Lower lobe of right lung (tissue), 2 donors: ENCODE measurements at regions not wholly inside any gene's neighbourhood (a gene's known extent, or its start where the extent isn't known, plus 50 kb on each side); places are given as distances from the start of the nearest gene placed in this dataset.

Experiments
- ATAC-seq, 2 donors: fragments of 200-7000 bp; cut with Tn5 transposase; one replicate each; pipeline ENCODE4 v1.9.1; 2020 to 2022; ENCODE audit warnings: mild to moderate bottlenecking in 2 of 2, moderate library complexity in 2 of 2
- DNase-seq: peaks from one replicate; pipeline ENCODE4 v3.0.0-alpha.2; 2020
- H3K27ac ChIP-seq: fragments of 200-600 bp; one replicate; pipeline ENCODE4 v1.8.0; 2022
- H3K27me3 ChIP-seq: fragments of 200-600 bp; one replicate; pipeline ENCODE4 v1.8.0; 2022; ENCODE audit warnings: low read depth
- H3K36me3 ChIP-seq: fragments of 200-600 bp; one replicate; pipeline ENCODE4 v1.8.0; 2022; ENCODE audit warnings: mild to moderate bottlenecking
- H3K4me1 ChIP-seq: fragments of 200-600 bp; one replicate; pipeline ENCODE4 v1.8.0; 2022
- H3K4me3 ChIP-seq: fragments of 200-600 bp; one replicate; pipeline ENCODE4 v1.8.0; 2022; ENCODE audit warnings: mild to moderate bottlenecking
- H3K9me3 ChIP-seq: fragments of 200-600 bp; one replicate; pipeline ENCODE4 v1.8.0; 2022
- CTCF ChIP-seq: fragments of 200-600 bp; IDR thresholded peaks from one replicate; pipeline ENCODE4 v1.8.0; 2022; ENCODE audit warnings: antibody characterized with exemption, mild to moderate bottlenecking
- intact Hi-C: fragments of 100-400 bp; cut with DNase I; formaldehyde crosslinking; loops from one replicate; pipeline ENCODE4 v1.11.0; 2022
- donor health status: DM: no; HTN: yes; CAD: no; lungs with severe emphysema.

GRCh38 chr1:239678181-239678580, 291.8 kb downstream of the CHRM3 start:
- Histone ChIP-seq H3K4me1 (no peaks in the 10 kb centered on the region), H3K9me3 (no peaks in the 10 kb centered on the region), H3K27ac (no peak overlapping the region), H3K4me3 (no peak overlapping the region), H3K36me3 (no peaks in the 10 kb centered on the region), H3K27me3 (no peaks in the 10 kb centered on the region)
- intact Hi-C loops: no loop called here
- TF ChIP-seq CTCF: no peak
- DNase-seq (no peak), ATAC-seq (no peak)

GRCh38 chr1:239682046-239682445, 295.7 kb downstream of the CHRM3 start:
- H3K27me3 ChIP-seq: no peaks in the 10 kb centered on the region
- H3K36me3 ChIP-seq: no peaks in the 10 kb centered on the region
- no peaks in the 10 kb centered on the region for H3K9me3 ChIP-seq
- no peak for TF ChIP-seq CTCF
- no peak for ATAC-seq
- no peak overlapping the region for H3K27ac ChIP-seq
- H3K4me1 ChIP-seq: no peaks in the 10 kb centered on the region
- intact Hi-C loops: no loop called here
- no peak overlapping the region for H3K4me3 ChIP-seq
- no peak for DNase-seq

GRCh38 chr1:239682960-239683359, 296.6 kb downstream of the CHRM3 start:
- no peak for ATAC-seq
- Histone ChIP-seq H3K27ac (no peak overlapping the region), H3K36me3 (no peaks in the 10 kb centered on the region), H3K4me3 (no peak overlapping the region), H3K27me3 (no peaks in the 10 kb centered on the region), H3K9me3 (no peaks in the 10 kb centered on the region), H3K4me1 (no peaks in the 10 kb centered on the region)
- intact Hi-C loops: no loop called here
- no peak for TF ChIP-seq CTCF
- DNase-seq: no peak

- TF ChIP-seq CTCF: no peak
- DNase-seq (no peak), ATAC-seq (no peak)
- Histone ChIP-seq H3K4me3 (no peak overlapping the region), H3K36me3 (no peaks in the 10 kb centered on the region), H3K4me1 (no peaks in the 10 kb centered on the region), H3K27ac (no peak overlapping the region), H3K9me3 (no peaks in the 10 kb centered on the region), H3K27me3 (no peaks in the 10 kb centered on the region)
- intact Hi-C loops: no loop called here
These were observed 300.0 kb downstream of the CHRM3 start for GRCh38 chr1:239686386-239686785.

GRCh38 chr1:239696317-239696716, 309.9 kb downstream of the CHRM3 start:
- Histone ChIP-seq H3K36me3 (no peaks in the 10 kb centered on the region), H3K27ac (no peak overlapping the region), H3K4me3 (no peak overlapping the region), H3K27me3 (no peaks in the 10 kb centered on the region), H3K9me3 (no peaks in the 10 kb centered on the region), H3K4me1 (no peaks in the 10 kb centered on the region)
- intact Hi-C loops: no loop called here
- ATAC-seq: no peak
- no peak for TF ChIP-seq CTCF
- no peak for DNase-seq

- no peaks in the 10 kb centered on the region for H3K9me3 ChIP-seq
- H3K27me3 ChIP-seq: no peaks in the 10 kb centered on the region
- intact Hi-C loops: no loop called here
- no peak for TF ChIP-seq CTCF
- H3K4me1 ChIP-seq: no peaks in the 10 kb centered on the region
- no peaks in the 10 kb centered on the region for H3K36me3 ChIP-seq
- H3K27ac ChIP-seq: no peak overlapping the region
- DNase-seq: no peak
- no peak overlapping the region for H3K4me3 ChIP-seq
- ATAC-seq: peak in 1 of 2 donors; percentile 57
These were observed 314.3 kb downstream of the CHRM3 start for GRCh38 chr1:239700667-239701066.
